GM21528 (cell line): ENCODE measurements at regions not wholly inside any gene's neighbourhood (a gene's known extent, or its start where the extent isn't known, plus 50 kb on each side); places are given as distances from the start of the nearest gene placed in this dataset.

Experiments
- ATAC-seq: cut with Tn5 transposase; IDR thresholded peaks from one replicate; pipeline ENCODE4 v1.9.1; 2021; ENCODE audit warnings: mild to moderate bottlenecking, moderate library complexity; ENCODE audit not compliant: unreplicated experiment, low FRiP score

DNA sequence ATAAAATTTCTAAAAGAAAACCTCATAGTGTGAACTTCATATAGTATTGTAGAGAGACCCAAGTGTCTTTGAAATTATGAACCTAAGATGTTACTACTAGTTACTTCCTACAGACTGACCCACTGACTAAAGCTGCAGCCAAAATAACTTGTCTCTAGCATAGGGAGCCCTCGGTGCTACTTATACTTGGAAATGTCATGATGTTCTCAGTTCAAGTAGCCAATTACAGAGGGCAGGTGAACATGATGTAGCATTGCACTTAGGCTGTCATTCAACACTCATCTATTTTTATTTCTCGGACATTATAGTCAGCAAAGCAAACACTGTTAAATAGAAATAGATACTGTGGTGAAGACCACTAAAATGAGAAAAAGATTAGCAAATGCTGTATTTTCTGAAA is 165.6 kb downstream of the AREG start:
- ATAC-seq, result no peak

DNA sequence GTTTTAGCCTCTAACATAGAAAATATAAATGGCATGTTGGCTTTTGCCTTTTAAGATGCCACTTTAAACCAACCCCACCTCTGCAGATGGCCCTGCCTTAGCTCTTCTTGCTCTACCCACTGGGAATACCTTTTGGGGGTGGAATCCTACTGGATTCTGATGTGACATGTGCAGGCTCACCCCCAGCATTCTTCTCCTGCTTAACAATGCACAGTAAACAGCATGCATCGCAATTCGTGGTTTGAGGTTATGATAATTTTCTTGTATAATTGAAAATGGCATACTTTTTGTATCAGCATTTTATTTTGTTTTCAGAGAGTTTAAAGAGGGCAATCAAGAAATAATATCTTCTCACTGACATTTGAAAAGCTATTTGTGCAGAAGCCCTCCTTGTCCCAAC is 167.9 kb downstream of the AREG start:
- ATAC-seq, result no peak

DNA sequence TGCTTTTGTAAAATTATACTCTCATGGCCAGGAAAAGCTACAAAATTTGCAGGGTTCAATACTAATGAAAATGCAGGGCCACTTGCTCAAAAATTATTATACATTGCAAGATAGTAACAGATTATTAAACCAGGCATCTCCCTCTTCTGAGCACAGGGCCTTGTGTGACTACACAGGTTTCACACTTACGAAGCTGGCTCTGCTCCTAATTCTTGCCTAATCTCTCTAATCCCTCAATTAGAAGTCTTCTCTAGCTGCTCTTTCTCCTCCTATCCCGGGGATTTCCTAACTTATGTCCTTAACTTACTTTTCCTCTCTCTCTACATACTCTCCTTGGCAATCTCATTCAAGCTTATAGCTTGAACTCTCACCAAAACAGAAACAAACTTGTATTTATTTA is 168.3 kb downstream of the AREG start:
- ATAC-seq, result no peak

DNA sequence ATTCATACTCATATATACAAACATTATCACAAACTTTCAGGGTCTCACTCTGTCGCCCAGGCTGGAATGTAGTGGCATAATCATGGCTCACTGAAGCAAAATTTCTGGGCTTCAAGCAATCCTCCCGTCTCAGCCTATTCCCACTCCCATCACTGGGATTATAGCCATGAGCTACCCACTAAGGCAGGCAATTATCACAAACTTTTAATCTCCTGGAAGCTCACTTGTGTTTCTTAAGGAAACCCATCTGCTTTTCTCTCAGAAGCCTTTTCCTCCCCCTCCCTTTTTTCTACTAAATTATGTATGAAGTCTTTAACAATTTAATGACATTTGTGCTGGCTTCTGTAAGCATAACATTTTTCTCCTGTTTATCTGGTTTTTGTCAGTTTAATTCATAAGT is 170.5 kb downstream of the AREG start:
- ATAC-seq, result no peak

DNA sequence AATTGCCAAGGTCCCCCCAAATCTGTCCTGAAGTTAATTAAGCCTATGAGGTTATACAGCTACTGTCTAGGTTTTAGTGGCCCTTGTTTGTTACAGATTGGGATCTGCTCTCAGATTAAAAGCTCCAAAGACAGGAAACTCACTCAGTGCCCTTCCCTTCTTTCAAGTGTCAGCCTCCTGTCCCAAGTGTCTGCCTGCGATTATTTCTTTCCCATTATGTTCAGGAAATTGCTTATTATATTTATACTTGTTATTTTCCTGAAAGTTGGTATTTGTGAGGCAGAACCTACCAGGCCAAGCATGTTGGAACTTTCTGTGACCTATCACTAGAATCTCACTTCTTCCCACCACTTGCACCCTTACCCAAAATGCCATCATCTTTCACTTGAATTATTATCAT is 173.2 kb downstream of the AREG start:
- ATAC-seq, result no peak

DNA sequence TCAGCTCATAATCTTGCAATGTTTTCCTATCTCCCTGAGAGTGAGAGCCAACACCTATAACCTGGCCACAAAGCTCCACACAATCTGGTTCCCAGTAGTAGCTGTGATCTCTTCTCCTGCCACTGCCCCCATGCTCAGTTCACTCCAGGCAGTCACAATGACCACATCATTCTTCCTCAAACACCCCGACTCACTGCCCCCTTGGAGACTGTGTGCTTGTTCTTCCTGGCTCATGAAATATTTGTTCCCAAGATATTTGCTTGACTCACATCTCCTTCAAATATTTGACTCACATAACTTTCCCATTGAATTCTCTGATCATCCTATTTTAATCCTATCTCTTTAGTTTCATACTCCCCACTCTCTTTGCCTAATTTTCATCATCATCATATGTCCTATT is 173.7 kb downstream of the AREG start:
- ATAC-seq, result no peak

DNA sequence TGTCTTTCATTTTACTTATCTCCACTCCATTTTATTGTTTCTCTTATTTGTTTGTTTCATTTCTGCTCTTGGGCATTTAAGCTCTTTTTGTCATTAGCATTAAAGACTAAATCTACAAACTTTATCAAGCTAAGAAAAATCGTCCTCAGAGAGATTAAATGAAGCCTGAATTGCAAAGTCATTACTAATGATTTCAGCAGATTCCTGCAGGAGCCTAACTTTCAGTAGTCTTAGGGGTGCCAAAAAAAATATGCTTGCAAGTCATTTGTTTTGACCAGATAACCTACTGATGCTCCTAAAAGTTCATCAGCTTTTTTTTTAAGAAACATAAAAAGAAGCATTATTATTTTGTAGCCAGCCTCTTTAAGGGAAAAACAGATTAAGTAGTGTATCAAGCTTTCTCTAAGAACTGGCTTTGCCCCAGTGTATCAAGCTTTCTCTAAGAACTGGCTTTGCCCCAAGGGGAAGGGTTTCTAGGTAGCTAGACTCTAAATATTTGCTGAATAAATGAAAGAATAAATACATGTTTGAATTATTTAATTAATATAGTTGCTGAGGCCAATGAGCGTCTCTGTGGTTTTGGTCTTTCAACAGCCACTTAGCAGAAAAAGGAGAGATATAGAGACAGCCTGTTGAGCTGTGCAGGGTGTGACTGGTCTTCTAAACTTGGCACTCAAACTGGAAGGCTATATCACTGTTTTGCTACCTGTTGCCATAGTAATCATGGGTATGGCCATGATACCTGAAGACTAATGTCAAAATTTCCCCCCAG is 174.2 kb downstream of the BTC start:
- no peak for ATAC-seq

DNA sequence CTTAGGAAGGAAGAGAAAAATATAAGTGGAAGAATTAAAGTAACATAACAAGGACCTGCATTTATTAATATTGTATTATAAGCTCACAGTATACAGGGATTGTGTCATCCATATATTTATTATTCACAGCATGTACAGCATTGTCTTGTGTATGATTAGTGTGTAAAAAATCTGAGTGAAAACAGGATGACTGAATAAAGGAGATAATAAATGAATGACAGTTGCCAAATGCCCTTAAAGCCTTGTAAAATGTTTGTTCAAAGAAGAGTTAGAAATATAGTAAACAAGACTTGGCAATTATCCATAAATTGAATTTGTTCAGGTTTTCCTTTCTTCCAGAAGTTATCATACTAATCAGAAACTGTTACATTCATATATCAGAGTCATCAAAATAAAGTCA is 172.7 kb downstream of the BTC start:
- no peak for ATAC-seq

DNA sequence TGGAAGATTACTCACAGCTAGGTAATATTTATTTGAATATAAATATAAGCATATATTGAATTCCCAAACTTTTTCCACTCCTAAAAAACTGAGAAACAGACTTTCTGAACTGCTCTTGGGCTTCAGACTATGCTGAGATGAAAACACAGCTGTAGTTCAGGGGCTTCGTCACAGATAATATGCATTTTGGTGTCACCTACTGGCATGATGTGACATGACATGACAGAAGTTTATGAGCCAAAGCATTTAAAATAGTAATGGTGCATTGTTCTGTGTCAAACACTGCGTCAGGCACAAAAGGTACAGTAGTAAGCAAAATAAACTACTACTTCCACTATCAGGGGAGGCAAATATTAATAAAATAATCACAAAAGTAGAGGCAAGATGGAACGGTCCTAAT is 171.3 kb downstream of the BTC start:
- no peak for ATAC-seq

DNA sequence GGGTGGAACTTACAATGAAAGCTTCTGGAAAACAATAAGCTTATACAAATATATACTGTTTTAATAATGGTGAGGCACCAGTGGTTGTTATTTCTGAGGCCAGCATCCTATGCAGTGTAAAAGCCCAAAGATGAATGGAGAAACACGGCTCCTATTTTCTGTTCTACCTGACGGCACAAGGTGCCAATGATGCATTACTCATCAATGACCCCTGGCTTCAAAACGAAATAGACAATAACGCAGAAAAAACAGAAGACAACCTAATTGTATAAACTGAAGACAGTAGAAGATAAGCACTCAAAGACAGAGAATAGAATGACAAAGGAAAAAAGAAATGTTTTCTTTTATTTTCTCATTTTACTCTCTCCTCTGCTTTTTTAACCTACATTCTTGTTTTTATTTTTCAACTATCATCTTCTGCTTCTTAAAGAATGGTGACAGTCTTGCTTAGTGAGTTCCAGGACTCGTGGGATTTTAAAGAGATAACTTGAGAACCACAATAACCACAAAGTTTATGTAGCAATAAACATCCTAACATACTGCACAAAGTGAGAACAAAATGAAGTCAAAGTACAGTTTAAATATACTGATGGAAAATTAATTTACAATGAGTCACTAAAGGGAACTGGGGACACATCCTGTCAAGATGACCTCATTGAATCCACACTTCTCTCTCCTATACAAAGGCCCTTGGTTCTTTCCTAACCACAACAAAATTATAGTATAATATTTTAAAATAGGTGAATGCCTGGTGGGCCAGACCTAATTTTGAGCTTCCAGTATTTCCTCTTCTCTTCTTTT is 169.8 kb downstream of the BTC start:
- ATAC-seq, result no peak

DNA sequence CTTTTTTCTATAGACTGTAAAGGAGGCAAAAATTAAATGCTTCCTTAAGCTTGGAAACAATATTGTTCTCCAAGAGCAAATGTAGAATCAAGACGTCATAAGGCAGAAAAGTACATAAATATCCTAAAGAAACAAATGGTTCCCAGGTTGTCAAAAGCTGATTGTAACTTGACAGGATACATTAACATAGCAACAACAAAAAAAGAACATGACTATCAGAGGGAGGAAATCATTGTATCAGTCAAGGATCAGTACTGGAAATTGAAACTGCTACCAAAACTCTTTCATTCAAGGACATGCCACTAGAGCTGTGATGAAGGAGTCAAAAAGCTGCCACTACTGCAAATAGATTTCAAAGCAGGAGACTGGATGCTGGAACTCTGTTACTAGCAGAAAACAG is 168.3 kb downstream of the BTC start:
- ATAC-seq, result no peak

DNA sequence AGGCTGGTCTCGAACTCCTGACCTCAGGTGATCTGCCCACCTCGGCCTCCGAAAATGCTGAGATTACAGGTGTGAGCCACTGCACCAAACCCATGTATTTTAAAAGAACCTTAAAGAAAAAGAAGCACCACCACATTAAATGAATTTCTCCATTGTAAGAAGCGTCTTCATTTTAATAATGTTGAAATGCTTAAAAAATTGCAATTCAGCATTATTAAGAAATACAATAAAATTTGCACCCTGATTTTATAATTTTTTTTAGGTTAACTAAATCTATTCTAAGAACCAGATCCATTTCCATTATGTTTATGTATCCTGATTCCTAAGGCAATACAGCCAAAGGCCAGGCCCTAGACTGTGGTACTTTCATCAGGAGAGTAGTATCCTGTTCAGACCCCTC is 167.2 kb downstream of the BTC start:
- no peak for ATAC-seq

DNA sequence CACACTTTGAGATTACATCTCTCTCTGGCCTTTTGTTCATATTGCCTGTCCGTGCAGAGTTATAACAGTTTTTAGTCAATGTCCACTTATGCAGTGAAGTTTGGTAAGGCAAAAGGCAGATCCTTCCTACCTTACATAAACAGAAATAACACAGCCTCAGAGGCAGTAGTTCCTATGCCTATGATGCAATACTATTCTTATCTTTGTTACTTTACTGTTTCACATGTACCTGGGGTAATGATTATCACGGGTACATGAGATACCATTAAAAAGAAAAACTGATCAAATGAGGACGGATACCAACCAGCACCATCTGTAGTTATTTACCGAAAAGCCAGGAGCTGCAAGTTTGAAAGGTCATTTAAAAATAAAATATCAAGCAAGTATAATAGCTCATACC is 166.8 kb downstream of the BTC start:
- no peak for ATAC-seq

DNA sequence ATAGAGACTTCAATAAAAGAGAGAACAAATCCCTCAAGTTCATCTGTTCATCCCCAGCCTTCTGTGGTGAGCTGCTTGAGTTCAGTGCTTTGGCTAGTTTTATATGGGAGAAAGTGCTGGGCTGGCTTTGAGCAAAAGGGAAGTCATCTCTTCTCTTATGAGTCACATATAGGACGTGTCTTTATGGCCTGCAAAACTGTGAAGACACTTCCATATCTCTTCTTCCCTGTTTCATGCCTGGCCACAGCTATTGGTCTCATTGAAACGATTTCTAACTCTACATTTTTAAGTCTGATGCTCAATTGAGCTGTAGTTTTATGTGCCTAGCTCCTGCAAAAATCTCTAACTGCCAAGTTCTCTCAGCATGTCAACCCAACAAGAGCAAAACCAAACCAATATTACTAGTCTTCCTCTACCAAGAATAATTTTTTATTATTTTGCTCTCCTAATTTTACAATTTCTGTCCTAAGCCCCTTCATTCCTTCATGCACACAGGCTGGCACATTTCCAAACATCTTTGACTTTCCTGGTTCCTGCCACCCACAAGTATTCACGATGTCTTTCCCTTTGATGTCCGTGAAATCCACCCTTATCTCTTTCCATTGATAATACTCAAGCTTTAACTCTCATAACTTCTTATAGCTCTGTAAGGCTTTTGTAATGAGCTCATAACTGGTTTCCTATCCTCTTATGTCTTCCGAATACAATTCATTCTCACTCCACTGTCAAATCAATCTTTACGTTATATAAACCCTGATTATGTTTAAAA is 165.3 kb downstream of the BTC start:
- no peak for ATAC-seq

DNA sequence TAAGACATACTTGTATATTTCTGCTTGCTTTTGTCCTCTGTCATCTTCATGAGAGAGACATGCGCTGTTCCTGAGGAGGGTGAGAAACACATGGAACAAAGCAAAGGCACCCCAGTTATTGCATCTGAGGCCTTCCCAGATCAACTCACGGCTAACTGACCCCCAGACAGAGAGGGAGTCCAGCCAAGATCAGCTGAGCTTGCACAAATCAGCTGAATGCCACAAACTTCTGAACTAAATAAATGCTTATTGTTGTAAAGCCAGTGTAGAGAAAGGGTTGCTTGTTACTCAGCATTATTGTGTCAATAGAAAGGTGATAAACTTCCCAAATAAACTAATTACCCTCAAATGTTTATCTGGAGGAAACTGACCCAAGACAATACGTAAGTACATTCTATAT is 163.8 kb downstream of the BTC start:
- no peak for ATAC-seq

DNA sequence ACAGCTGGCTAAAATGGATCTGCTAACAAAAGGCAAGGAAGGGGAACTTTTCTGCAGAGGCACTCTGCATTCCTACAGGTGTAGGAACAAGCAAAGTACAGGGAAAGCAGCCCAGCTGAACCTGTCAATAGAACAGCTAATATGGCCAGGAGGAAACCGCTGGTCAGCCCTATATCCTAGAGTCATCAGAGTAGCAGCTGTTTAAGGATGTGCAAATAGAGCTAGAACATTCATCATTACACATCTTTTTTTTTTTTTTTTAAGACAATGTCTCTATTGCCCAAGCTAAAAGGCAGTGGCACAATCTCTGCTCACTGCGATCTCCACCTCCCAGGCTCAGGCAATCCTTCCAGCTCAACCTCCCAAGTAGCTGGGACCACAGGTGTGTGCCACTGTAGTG is 163.0 kb downstream of the BTC start:
- no peak for ATAC-seq

DNA sequence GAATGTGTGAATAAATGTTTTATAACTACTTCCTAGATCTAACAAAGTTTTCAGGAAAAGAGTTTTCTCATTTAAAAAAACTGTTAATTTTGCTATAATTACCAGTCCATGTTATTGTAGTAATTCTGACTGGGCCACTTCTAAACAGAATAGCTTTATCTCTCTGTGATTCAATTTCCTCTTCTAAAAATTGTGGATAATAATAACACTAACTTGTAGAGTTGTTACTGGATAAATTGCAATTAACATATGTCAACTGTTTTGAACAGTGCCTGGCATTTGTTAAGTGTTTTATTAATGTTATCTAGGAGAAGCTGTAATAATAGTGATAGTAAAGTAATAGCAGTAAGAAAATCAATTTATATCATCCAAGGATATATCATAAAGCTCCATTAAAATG is 162.3 kb downstream of the BTC start:
- no peak for ATAC-seq

DNA sequence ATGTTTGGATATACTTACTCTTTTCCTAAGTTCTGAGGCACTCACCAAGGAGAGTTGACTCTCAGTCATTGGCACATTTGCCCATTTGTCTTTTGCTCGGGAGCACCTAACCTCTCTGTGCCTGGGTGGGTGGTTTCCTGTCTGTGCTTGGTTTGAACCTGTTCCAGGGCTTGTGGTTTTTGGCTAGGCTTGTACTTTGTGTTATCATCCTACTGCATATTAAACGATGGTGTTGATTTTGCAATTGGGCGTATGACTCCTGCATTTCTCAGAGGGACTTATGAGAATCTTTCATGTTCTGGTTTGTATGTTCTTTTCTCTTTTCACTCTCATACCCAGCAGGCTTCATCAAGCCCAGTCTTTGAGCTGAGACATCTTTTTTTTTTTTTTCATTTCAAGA is 161.7 kb downstream of the BTC start:
- no peak for ATAC-seq

DNA sequence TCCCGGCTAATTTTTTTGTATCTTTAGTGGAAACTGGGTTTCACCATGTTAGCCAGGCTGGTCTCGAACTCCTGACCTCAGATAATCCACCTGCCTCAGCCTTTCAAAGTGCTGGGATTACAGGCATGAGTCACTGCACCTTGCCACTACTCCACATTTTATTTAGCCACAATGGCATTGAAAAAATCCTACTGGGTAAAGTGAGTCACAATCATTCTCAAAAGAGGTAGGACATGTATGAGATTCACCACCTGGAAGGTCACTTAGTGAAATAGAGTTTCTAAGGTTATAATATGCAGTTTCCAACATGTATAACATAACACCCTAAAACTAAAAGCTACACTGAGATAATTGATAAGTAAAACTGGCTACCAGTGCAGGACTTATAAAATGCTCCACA is 159.2 kb downstream of the BTC start:
- ATAC-seq, result no peak

DNA sequence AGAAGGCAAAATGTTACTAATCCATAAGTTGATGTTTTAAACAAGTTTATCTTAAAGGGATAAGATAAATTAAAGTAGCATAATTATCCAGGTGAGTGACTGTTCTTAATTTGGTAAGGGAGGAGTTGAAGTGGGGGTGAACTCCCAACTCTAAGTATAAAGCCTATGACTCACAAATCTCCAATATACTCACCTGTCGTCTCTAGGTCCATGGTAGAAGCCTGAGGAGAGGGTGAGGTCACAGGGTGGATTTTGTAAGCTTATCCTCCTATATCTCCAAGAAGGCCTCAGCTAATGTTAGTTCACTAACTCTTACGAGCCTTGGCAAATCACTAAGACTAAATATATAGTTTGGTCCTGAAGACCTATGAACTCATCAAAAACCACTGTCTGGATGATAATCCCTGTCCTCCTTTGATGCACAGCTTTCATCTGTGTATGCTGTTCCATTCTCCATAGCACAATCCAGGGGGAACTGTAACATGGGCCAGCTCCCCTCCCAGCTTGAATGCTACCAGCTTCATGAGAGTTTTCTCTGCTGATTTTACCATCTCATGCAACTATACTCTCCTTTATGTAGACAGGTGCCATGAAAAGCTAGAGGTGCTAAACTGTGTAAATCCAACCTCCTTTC is 158.7 kb downstream of the BTC start:
- no peak for ATAC-seq

DNA sequence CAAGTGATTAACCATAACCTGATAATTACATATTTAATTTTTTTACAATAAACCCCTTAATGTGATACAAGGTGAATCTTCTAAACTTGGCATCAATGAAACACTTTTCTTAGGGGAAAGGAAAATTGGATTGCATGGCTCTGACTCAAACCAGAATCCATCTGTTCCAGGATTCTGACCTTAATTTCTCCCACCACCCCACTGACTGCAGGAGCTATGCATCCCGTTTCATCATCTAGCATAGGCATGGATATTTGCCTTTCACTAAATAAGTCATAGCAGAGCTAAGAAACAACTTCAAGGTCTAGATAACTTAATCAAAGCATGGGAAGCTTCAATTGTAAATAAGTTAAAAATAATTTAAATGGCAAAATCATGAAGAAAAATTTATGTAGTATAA is 156.3 kb downstream of the BTC start:
- no peak for ATAC-seq
